SK-N-MC (cell line): ENCODE measurements at regions not wholly inside any gene's neighbourhood (a gene's known extent, or its start where the extent isn't known, plus 50 kb on each side); places are given as distances from the start of the nearest gene placed in this dataset.

ENCODE experiments used
- EZH2 ChIP-seq: fragments of 200-600 bp; sonication (generic); IDR thresholded peaks from one replicate; pipeline ENCODE4 v1.6.1; 2017; ENCODE audit warnings: antibody characterized with exemption
- FOXP2 ChIP-seq: optimal IDR thresholded peaks from 2 replicates; pipeline ENCODE3; 2011; ENCODE audit warnings: mild to moderate bottlenecking, moderate library complexity; ENCODE audit not compliant: insufficient read depth; ENCODE audit errors: extremely low read length, control extremely low read depth
- POLR2AphosphoS5 ChIP-seq: IDR thresholded peaks from 2 replicates; pipeline ENCODE4 v1.6.1; 2012; ENCODE audit warnings: mild to moderate bottlenecking, low read depth, low read length, borderline replicate concordance

DNA sequence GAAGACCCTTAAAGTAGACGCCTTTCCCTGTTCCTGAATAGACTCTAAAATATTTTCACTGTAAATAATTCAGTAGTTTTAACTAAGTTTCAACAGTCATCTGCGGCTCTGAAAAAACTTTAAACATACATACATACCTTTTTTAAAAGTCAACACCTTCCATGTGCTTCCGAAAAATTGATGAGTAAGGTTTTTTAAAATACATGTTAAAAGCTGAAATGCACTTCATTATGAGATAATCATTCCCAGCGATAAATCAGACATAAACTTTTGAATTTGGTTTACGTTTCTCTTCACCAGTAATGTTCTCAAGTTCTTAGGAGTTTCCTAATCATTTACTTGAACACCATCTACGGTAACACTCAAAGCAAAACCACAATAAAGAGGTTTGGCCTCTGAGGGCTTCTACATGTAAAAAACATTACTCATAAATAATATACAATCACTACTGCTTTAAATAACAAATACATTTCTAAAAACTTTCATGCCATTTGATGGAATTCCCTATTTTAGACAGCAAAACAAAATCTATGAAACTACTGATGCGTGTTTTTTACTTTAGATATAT, 403.5 kb downstream of the SHQ1 start:
- TF ChIP-seq POLR2AphosphoS5 (no peak), EZH2 (no peak), FOXP2 (no peak)
